Natural killer cell (primary cell): ENCODE measurements at regions not wholly inside any gene's neighbourhood (a gene's known extent, or its start where the extent isn't known, plus 50 kb on each side); places are given as distances from the start of the nearest gene placed in this dataset.

Experiments used
- ATAC-seq, 3 donors: fragments of 150-1000 bp in 2 of 3; fragments of 200-7000 bp in 1 of 3; cut with Tn5 transposase; 1 replicate in 1 of 3; 2 replicates in 2 of 3; pipeline ENCODE4 v1.10.0; 2021; ENCODE audit warnings: mild to moderate bottlenecking in 2 of 3, moderate library complexity in 2 of 3
- DNase-seq, 2 donors: peaks; one replicate each; pipeline versions ENCODE4 v3.0.0 to v3.0.0-alpha.2; 2013 to 2021; ENCODE audit warnings: mixed read lengths in 1 of 2
- H3K27ac ChIP-seq: one replicate; pipeline ENCODE4 v1.5.1; 2013; ENCODE audit warnings: mild to moderate bottlenecking, low read length
- H3K27me3 ChIP-seq: one replicate; pipeline ENCODE4 v1.6.1; 2013; ENCODE audit warnings: low read length; ENCODE audit not compliant: control insufficient read depth, insufficient read depth
- H3K36me3 ChIP-seq: one replicate; pipeline ENCODE4 v1.6.1; 2013; ENCODE audit warnings: low read length; ENCODE audit not compliant: control insufficient read depth, insufficient read depth
- H3K4me1 ChIP-seq: one replicate; pipeline ENCODE4 v1.6.1; 2013; ENCODE audit warnings: low read length; ENCODE audit not compliant: control insufficient read depth, insufficient read depth
- H3K4me3 ChIP-seq: one replicate; pipeline ENCODE4 v1.5.1; 2013; ENCODE audit warnings: low read length
- H3K9me3 ChIP-seq: one replicate; pipeline ENCODE4 v1.6.1; 2013; ENCODE audit warnings: low read length; ENCODE audit not compliant: control insufficient read depth, insufficient read depth
- H3K27ac Mint-ChIP-seq, 2 donors: one replicate each; pipeline ENCODE4 v1.8.0; 2022; ENCODE audit warnings: mild to moderate bottlenecking in 2 of 2, mixed read lengths in 2 of 2, moderate library complexity in 1 of 2
- H3K27me3 Mint-ChIP-seq, 2 donors: one replicate each; pipeline ENCODE4 v1.8.0; 2022; ENCODE audit warnings: low read depth in 2 of 2, mixed read lengths in 2 of 2
- H3K36me3 Mint-ChIP-seq: one replicate; pipeline ENCODE4 v1.8.0; 2022; ENCODE audit warnings: mixed read lengths
- H3K4me1 Mint-ChIP-seq, 2 donors: one replicate each; pipeline ENCODE4 v1.8.0; 2022; ENCODE audit warnings: mixed read lengths in 2 of 2
- H3K4me3 Mint-ChIP-seq: one replicate; pipeline ENCODE4 v1.8.0; 2022; ENCODE audit warnings: mild to moderate bottlenecking, moderate library complexity, mixed read lengths
- H3K9me3 Mint-ChIP-seq, 2 donors: one replicate each; pipeline ENCODE4 v1.8.0; 2022; ENCODE audit warnings: mixed read lengths in 2 of 2
- WGBS: methylation state at CpG from one replicate; pipeline ENCODE4 v1.1.7; 2013; ENCODE audit warnings: missing lambda C conversion rate; ENCODE audit not compliant: insufficient coverage; 5-methylcytosine and 5-hydroxymethylcytosine counted together
- intact Hi-C: fragments of 100-400 bp; cut with micrococcal nuclease; formaldehyde crosslinking; loops from one replicate; pipeline ENCODE4 v1.14.2; 2022
- TF ChIP-seq, protein P1 (sequence below): fragments of 200-600 bp; IDR thresholded peaks from one replicate; pipeline ENCODE4 v1.8.0; 2022; ENCODE audit warnings: antibody characterized with exemption

DNA sequence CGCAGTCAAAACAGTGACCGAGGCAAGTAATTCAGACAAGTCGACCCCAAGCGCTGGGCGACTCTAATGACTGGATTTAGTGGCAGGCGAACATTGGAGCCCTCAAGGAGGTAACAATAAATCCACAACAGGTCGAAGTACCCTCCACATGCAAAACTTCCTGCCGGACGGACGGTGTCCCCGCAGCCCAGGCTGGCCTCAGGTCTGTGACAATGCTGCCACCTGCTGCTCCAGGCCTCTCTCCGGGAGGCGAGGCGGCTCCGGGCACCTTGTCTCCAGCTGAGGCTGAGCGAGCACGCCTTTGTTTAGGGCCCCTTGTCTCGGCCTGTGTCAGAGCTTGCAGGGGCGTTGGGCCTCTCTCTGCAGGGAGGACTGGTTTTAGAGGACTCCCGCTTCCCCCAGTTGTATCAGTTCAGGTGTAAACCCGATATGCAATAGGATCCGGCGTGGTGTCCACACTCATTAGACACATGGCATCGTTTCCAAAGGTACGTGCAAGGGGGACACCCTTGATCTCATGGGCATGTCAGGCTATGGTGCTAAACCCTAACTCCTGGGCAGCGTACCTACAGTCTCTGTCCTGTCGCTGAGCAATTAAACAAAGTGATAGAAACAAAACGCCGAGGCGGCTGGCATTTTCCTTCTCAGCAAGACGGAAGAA is 628.0 kb upstream of the ADAMTS16 start:
- no peaks in the 10 kb centered on the region for H3K27me3 Mint-ChIP-seq
- intact Hi-C loops = no loop called here
- H3K4me3 Mint-ChIP-seq = no peak overlapping the region

DNA sequence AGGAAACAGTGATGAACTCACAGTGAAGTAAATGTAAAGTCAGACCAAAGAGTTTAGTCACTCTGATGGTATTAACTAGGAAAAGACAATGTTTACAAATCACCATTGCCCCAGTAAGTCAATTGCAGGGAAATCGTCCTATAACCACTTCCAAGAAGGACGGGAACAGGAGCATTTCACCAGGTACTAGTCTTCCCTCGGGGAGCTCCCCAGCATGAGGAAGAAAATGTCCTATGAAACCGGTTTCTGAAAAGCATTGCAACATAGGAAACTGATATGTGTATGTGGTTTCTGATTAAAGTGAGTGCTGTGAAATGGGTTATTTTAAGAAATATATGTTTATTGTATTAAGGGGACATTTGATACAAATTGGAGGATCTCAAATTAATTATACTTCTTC is 626.7 kb upstream of the ADAMTS16 start:
- no peak for ATAC-seq
- TF ChIP-seq, protein P1, sequence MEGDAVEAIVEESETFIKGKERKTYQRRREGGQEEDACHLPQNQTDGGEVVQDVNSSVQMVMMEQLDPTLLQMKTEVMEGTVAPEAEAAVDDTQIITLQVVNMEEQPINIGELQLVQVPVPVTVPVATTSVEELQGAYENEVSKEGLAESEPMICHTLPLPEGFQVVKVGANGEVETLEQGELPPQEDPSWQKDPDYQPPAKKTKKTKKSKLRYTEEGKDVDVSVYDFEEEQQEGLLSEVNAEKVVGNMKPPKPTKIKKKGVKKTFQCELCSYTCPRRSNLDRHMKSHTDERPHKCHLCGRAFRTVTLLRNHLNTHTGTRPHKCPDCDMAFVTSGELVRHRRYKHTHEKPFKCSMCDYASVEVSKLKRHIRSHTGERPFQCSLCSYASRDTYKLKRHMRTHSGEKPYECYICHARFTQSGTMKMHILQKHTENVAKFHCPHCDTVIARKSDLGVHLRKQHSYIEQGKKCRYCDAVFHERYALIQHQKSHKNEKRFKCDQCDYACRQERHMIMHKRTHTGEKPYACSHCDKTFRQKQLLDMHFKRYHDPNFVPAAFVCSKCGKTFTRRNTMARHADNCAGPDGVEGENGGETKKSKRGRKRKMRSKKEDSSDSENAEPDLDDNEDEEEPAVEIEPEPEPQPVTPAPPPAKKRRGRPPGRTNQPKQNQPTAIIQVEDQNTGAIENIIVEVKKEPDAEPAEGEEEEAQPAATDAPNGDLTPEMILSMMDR = no peak
- H3K9me3 Mint-ChIP-seq = peaks cover 0 to 3% of the 10 kb centered on the region in 2 donors
- DNase-seq = no peak
- H3K4me3 Mint-ChIP-seq = no peak overlapping the region
- intact Hi-C loops = no loop called here
- H3K27ac Mint-ChIP-seq = no peak overlapping the region
- no peaks in the 10 kb centered on the region for H3K27me3 Mint-ChIP-seq
- WGBS = 68% methylated on average over 4 of the region's 4 CpGs
- H3K27ac ChIP-seq = no peak overlapping the region
- no peaks in the 10 kb centered on the region for H3K4me1 Mint-ChIP-seq
- no peaks in the 10 kb centered on the region for H3K4me1 ChIP-seq
- no peaks in the 10 kb centered on the region for H3K36me3 Mint-ChIP-seq
- H3K27me3 ChIP-seq = no peaks in the 10 kb centered on the region
- H3K9me3 ChIP-seq = no peaks in the 10 kb centered on the region
- no peaks in the 10 kb centered on the region for H3K36me3 ChIP-seq
- H3K4me3 ChIP-seq = no peak overlapping the region

More for the DNA sequence above, 628.0 kb upstream of the ADAMTS16 start:
- H3K4me1 ChIP-seq = no peaks in the 10 kb centered on the region
- no peak overlapping the region for H3K4me3 ChIP-seq
- Mint-ChIP-seq H3K27ac (no peak overlapping the region), H3K4me1 (no peaks in the 10 kb centered on the region), H3K36me3 (no peaks in the 10 kb centered on the region), H3K9me3 (peaks cover 0 to 3% of the 10 kb centered on the region in 2 donors)
- TF ChIP-seq, protein P1 = no peak
- H3K27ac ChIP-seq = no peak overlapping the region
- WGBS = 59% methylated on average over 31 of the region's 31 CpGs
- DNase-seq = no peak
- no peak for ATAC-seq
- H3K27me3 ChIP-seq = no peaks in the 10 kb centered on the region
- no peaks in the 10 kb centered on the region for H3K36me3 ChIP-seq
- no peaks in the 10 kb centered on the region for H3K9me3 ChIP-seq

DNA sequence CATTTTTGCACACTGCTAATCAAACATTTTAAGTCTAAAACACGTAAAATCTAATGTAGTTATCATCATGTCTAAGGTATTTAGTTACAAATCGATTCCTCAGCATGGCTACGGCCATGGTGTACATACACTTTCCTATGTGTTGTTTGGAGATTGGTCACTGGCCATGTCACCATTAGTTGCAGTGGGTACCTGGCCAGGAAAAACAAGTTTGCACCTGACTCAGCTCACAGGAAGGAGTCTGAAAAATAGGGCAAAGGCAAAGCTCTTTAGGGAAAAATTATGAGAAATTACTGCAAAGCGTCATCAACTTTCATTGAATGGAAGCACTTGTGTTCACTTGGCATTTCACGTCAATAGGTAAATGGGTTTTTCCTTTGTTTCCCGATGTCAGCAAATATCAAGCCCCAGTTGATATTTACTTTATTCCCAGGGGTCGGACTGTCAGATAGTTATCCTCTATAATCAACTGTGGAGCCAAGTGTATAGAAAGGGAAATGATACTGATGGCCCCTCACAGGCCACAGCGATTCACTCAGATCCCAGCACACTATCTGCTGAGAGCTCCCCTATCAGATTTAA is 626.0 kb upstream of the ADAMTS16 start:
- Histone ChIP-seq H3K36me3 (no peaks in the 10 kb centered on the region), H3K4me1 (no peaks in the 10 kb centered on the region), H3K9me3 (no peaks in the 10 kb centered on the region), H3K4me3 (no peak overlapping the region), H3K27ac (no peak overlapping the region), H3K27me3 (no peaks in the 10 kb centered on the region)
- TF ChIP-seq, protein P1 = no peak
- Mint-ChIP-seq H3K27me3 (no peaks in the 10 kb centered on the region), H3K9me3 (peaks cover 0 to 3% of the 10 kb centered on the region in 2 donors), H3K4me1 (no peaks in the 10 kb centered on the region), H3K27ac (no peak overlapping the region), H3K4me3 (no peak overlapping the region), H3K36me3 (no peaks in the 10 kb centered on the region)
- DNase-seq (no peak), ATAC-seq (no peak)
- intact Hi-C loops = no loop called here
- 74% methylated on average over 8 of the region's 8 CpGs for WGBS
